ENCODE measurements at regions not wholly inside any gene's neighbourhood (a gene's known extent, or its start where the extent isn't known, plus 50 kb on each side); places are given as distances from the start of the nearest gene placed in this dataset.

DNA sequence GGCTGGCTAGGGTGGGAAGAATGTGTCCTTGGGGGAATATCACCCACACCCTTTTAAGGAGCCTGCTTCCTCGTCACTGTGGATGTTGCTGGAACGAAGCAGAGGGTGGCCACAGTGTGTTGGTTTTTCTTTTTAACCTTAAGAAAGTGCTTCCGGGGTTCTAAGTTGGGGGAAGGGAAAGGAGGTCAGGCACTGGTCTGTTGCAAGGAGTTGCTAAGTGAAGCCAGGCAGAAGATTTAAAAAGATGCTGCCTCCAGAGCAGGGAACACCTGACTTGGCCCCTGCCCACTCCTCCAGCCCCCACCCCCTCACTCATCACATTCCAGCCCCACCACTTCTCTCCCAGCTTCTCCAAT lies 213.1 kb downstream of the EMX2 start:
- H3K27me3 ChIP-seq = no peaks in the 10 kb centered on the region
- no peaks in the 10 kb centered on the region for H3K9me3 ChIP-seq
- no peak for DNase-seq (ENCODE audit: low spot score in 2 of 2)
- no peaks in the 10 kb centered on the region for H3K36me3 ChIP-seq
- no peak overlapping the region for H3K27ac ChIP-seq
- TF ChIP-seq, protein P1, sequence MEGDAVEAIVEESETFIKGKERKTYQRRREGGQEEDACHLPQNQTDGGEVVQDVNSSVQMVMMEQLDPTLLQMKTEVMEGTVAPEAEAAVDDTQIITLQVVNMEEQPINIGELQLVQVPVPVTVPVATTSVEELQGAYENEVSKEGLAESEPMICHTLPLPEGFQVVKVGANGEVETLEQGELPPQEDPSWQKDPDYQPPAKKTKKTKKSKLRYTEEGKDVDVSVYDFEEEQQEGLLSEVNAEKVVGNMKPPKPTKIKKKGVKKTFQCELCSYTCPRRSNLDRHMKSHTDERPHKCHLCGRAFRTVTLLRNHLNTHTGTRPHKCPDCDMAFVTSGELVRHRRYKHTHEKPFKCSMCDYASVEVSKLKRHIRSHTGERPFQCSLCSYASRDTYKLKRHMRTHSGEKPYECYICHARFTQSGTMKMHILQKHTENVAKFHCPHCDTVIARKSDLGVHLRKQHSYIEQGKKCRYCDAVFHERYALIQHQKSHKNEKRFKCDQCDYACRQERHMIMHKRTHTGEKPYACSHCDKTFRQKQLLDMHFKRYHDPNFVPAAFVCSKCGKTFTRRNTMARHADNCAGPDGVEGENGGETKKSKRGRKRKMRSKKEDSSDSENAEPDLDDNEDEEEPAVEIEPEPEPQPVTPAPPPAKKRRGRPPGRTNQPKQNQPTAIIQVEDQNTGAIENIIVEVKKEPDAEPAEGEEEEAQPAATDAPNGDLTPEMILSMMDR (IDR thresholded peaks at IDR 0.05) = no peak
- TF ChIP-seq EP300 (IDR thresholded peaks at IDR 0.05) (no peak), POLR2A (IDR thresholded peaks at IDR 0.05) (no peak)
- WGBS, 2 donors = 25 to 29% methylated on average over 3 of the region's 3 CpGs
- H3K4me3 ChIP-seq = no peak overlapping the region
- peaks cover 0 to 6% (median 0%) of the 10 kb centered on the region in 4 donors for H3K4me1 ChIP-seq

DNA sequence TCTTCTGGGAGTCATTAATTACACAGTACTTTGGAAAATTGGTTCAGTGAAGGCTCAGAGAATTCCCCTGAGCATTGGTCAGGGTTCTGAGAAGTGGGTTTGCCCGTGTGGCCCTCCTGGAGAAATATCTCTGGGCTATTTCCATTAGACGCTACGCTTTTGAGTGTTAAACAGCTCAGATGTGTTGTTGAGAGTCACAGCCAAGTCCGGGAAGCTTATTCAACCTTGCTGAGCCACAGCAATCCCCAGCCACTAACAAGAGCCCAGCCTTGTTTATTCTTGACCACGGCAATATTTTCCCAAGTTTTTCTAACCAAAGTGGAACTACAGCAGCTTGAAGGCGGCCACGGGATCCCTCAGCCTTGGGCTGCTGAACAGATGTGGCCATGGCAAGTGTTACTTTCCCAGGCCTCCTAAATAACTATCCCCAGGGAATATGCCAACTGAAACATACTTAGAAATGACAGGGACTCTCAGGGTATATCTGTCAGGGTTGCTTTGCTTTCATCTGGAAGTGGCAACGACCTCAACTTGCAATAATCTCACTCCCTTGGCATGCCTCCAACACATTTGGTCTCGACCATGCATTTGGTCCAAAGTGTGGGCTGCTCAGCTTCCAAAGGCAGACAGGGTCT lies 214.7 kb downstream of the EMX2 start:
- Histone ChIP-seq H3K4me1 (peaks cover 0 to 6% (median 0%) of the 10 kb centered on the region in 4 donors), H3K9me3 (no peaks in the 10 kb centered on the region), H3K27me3 (no peaks in the 10 kb centered on the region), H3K36me3 (no peaks in the 10 kb centered on the region), H3K4me3 (no peak overlapping the region), H3K27ac (no peak overlapping the region)
- TF ChIP-seq POLR2A (IDR thresholded peaks at IDR 0.05) = no peak
- TF ChIP-seq EP300 (IDR thresholded peaks at IDR 0.05) = no peak
- TF ChIP-seq, protein P1 (IDR thresholded peaks at IDR 0.05) = no peak
- 48% methylated on average over 9 of the region's 9 CpGs for WGBS, 2 donors
- DNase-seq (ENCODE audit: low spot score in 2 of 2) = no peak

DNA sequence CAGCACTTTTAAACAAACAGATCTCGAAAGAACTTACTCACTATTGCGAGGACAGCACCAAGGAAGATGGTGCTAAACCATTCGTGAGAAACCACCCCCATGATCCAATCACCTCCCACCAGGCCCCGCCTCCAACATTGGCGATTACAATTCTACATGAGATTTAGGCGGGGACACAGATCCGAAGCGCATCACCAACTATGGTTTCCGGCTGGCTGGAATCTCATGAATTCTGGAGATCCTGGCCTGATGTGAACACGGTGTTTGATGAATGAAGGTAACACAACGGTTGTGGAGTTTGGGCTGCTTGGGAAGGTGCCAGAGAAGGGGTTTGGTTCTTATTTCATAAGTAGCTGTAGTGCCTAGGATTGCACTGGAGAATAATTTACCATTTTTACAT lies 216.7 kb downstream of the EMX2 start:
- Histone ChIP-seq H3K9me3 (no peaks in the 10 kb centered on the region), H3K4me3 (no peak overlapping the region), H3K36me3 (no peaks in the 10 kb centered on the region), H3K4me1 (peaks cover 0 to 6% (median 0%) of the 10 kb centered on the region in 4 donors), H3K27me3 (no peaks in the 10 kb centered on the region), H3K27ac (no peak overlapping the region)
- TF ChIP-seq POLR2A (IDR thresholded peaks at IDR 0.05) = no peak
- TF ChIP-seq EP300 (IDR thresholded peaks at IDR 0.05) = no peak
- TF ChIP-seq, protein P1 (IDR thresholded peaks at IDR 0.05) = no peak
- 89 to 91% methylated on average over 11 of the region's 11 CpGs for WGBS, 2 donors
- no peak for DNase-seq (ENCODE audit: low spot score in 2 of 2)

DNA sequence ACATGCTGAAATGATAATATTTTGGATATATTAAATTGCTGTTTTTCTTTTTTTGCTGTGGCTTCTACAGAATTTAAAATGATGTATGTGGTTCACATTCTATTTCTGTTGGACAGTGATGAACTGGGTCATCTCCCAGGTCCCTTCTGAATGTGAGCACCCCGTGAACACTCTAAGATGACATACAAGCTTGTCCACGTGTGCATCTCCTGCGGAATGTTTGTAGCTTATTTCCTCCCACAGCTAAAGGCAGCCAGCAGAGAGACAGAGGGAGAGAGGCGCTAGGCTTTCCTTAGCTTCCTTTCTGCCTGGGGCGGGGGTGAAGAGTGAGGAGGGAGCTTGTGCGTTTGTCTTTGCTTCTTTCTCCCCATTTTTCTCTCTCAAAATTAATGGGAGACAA lies 219.1 kb downstream of the EMX2 start:
- Histone ChIP-seq H3K4me1 (peaks cover 0 to 4% (median 0%) of the 10 kb centered on the region in 4 donors), H3K9me3 (no peaks in the 10 kb centered on the region), H3K36me3 (no peaks in the 10 kb centered on the region), H3K4me3 (no peak overlapping the region), H3K27ac (no peak overlapping the region), H3K27me3 (no peaks in the 10 kb centered on the region)
- TF ChIP-seq POLR2A (IDR thresholded peaks at IDR 0.05) = no peak
- no peak for TF ChIP-seq EP300 (IDR thresholded peaks at IDR 0.05)
- TF ChIP-seq, protein P1 (IDR thresholded peaks at IDR 0.05) = no peak
- 63 to 67% methylated on average over 6 of the region's 6 CpGs for WGBS, 2 donors
- no peak for DNase-seq (ENCODE audit: low spot score in 2 of 2)

DNA sequence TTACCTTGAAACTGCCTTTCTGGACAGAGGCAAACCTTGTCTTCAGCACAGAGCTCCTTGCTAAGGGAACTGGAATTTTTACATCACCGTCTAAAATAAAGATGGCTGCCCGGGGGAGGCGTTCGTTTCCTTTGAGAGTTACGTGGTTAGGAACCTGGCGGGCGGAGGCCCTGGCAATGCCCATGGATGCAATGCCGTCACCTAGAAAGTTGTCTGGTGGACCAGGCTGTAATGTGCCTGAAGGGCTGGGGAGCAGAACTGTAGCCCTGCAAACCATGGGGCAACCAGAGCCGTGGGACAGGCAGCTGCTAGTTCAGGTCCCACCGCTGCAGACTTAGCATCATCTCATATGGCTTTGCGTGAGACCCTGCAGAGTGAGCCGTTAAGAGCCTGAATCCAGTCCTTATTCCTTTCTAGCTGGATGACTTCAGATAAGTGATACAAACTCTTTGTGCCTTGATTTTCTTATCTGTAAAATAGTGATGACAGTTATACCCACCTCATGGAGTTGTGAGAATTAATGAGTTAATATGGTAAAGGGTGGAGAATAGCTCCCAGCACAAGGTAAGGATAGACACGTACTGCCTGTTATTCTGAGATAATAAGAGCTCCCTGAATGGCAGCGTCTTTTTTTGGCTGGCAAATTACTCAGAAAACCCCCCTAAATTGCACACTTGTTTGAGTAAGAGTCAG lies 219.7 kb downstream of the EMX2 start:
- TF ChIP-seq EP300 (IDR thresholded peaks at IDR 0.05) (no peak), POLR2A (IDR thresholded peaks at IDR 0.05) (no peak)
- TF ChIP-seq, protein P1 (IDR thresholded peaks at IDR 0.05) = no peak
- no peak overlapping the region for H3K27ac ChIP-seq
- H3K9me3 ChIP-seq = no peaks in the 10 kb centered on the region
- H3K4me1 ChIP-seq = no peaks in the 10 kb centered on the region
- no peaks in the 10 kb centered on the region for H3K36me3 ChIP-seq
- 81 to 83% methylated on average over 14 of the region's 14 CpGs for WGBS, 2 donors
- no peak for DNase-seq (ENCODE audit: low spot score in 2 of 2)
- H3K4me3 ChIP-seq = no peak overlapping the region
- H3K27me3 ChIP-seq = no peaks in the 10 kb centered on the region
